ENCODE measurements at regions not wholly inside any gene's neighbourhood (a gene's known extent, or its start where the extent isn't known, plus 50 kb on each side); places are given as distances from the start of the nearest gene placed in this dataset.
A peak's percentile ranks its signal among the peaks of the same experiment; 100 is the strongest.

DNA sequence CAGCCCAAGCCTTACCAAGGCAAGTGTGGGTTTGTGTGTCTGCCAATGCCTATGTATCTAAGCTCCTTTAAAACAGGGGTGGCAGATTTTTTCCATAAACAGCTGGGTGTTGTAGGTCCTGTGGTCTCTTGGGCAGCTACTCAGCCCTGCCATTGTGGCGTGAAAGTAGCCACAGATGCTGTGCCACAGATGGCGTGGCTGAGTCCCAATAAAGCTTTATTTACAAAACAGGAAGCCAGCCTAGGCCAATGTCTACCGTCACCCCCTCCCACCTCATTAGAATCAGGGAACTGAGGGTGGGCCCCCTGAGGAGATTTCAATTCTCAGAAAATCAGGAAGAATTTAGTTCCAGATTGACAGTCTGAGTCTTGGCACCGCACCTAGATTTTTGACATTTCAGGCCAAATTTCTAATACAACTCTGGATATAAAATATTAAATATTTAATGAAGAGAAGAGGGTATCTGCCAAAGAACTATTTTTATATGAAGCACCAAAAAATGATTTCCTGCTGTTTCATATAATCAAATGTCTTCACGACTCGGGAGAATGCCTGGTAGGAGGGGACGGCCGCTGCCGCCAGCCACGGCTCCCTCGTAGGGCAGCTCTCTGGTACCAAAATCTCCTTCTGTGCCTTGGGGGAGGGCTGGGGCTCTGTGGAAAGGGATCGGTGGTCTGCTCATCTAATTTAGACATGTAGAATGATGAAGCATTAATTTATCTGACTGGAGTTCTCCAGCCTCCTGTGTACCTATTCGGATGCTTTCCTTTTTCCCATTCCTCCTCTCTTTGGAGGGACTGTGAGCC, 420.9 kb downstream of the IRX2 start:
- peaks cover 0 to 26% of the 10 kb centered on the region in 2 donors for H3K4me1 ChIP-seq (replicated peaks in 1 of 2)
- H3K27ac ChIP-seq: no peak overlapping the region
- 0 to 100% (median 67%) methylated on average over 2 to 11 of the region's 13 CpGs; no CpG with 5 or more reads in 1 of the 10 experiments for WGBS, 10 experiments
- in situ Hi-C loops (cut with MboI; ENCODE audit: low pct_unique_long_range_greater_than_20kb in 2 of 9, low sequenced_read_pairs in 9 of 9, unreplicated experiment in 9 of 9): no loop called here
- no peak for ATAC-seq (replicated peaks in 6 of 8)
- H3K4me3 ChIP-seq: no peak overlapping the region

DNA sequence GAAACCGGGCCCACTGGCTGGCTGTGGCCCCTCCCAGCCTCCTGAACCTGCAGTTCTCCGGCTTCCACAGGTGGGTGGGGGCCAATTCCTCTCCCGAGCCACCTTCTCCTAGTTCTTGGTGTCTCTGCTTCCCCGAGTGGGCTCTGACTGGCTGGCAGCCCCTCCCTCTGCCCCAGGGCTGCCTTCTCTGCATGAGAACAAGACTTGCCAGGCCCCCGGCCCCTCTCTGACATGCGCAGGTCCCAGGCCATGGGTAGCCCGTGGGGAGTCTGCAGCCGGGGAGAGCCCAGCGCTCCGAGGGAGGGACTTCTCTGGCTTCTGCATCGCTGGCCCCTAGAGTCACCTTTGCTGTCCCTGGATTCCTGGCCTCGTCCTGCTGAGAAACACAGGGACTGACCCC, 421.7 kb downstream of the IRX2 start:
- in situ Hi-C loops (cut with MboI; ENCODE audit: low pct_unique_long_range_greater_than_20kb in 2 of 9, low sequenced_read_pairs in 9 of 9, unreplicated experiment in 9 of 9): no loop called here
- no peak for ATAC-seq (replicated peaks in 6 of 8)
- WGBS, 10 experiments: 0 to 90% (median 78%) methylated on average over 1 to 4 of the region's 12 CpGs; no CpG with 5 or more reads in 4 of the 10 experiments
- H3K27ac ChIP-seq: no peak overlapping the region
- no peak overlapping the region for H3K4me3 ChIP-seq
- peaks cover 0 to 18% of the 10 kb centered on the region in 2 donors for H3K4me1 ChIP-seq (replicated peaks in 1 of 2)

DNA sequence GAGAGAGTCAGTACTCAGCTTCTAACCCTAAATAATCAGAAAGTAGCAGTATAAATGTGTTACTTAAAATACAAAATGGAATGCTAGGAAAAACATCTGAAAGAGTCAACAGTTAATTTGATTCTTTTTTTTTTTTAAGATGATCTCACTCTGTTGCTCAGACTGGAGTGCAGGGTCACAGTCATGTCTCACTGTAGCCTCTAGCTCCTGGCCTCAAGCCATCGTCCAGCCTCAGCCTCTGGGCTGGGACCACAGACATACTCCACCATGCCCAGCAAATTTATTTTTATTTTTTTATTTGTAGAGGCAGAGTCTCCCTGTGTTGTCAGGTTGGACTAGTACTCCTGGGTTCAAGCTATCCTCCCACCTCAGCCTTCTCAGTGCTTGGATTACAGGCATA, 424.9 kb downstream of the IRX2 start:
- H3K27ac ChIP-seq: no peak overlapping the region
- peak in 4 of 8 experiments; percentile 28 to 68 (median 50) for ATAC-seq (replicated peaks in 6 of 8)
- H3K4me1 ChIP-seq (replicated peaks in 1 of 2): no peaks in the 10 kb centered on the region
- no peak overlapping the region for H3K4me3 ChIP-seq
- 0 to 100% (median 0%) methylated on average over 1 of the region's 1 CpG; no CpG with 5 or more reads in 4 of the 10 experiments for WGBS, 10 experiments
- in situ Hi-C loops (cut with MboI; ENCODE audit: low pct_unique_long_range_greater_than_20kb in 2 of 9, low sequenced_read_pairs in 9 of 9, unreplicated experiment in 9 of 9): no loop called here

DNA sequence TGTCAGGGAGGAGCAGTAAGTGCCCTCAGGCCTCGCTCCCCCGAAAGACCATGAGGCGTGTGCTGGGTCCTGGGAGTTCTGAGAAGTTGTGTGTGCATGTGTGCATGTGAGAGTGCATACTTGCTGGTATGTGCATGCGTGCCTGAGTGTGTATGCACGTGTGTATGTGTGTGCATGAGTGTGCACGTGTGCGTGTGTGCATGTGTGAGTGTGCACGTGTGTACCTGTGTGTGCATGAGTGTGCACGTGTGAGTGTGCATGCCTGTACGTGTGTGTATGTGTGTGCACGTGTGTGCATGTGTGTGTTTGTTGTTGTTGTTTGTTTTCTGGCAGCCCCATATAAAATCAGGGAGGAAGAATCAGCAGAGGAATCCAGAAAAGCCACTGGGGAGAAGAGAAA, 426.7 kb downstream of the IRX2 start:
- Histone ChIP-seq H3K4me3 (no peak overlapping the region), H3K4me1 (replicated peaks in 1 of 2) (no peaks in the 10 kb centered on the region), H3K27ac (no peak overlapping the region)
- in situ Hi-C loops (cut with MboI; ENCODE audit: low pct_unique_long_range_greater_than_20kb in 2 of 9, low sequenced_read_pairs in 9 of 9, unreplicated experiment in 9 of 9): no loop called here
- WGBS, 10 experiments: 40 to 91% (median 67%) methylated on average over 2 to 11 of the region's 11 CpGs; no CpG with 5 or more reads in 5 of the 10 experiments
- ATAC-seq (replicated peaks in 6 of 8): no peak

DNA sequence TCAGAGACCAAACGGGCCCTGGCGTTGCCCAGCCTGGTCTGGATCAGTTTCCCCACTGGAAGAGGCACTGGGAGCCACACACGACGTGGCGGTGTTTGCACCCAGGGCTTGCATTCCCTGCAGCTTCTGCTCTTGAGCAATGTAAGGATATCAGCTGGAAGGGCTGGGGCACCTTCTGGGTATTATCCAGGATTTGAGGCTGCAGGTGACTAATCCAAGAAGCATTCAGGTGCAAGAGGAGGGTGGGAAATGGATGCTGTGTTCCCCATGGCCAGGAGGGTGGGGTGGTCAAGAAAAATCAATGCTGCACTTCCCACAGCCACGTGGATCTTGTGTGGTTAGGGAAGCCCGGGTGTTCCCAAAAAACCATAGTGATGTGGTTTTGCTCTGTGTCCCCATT, 430.9 kb downstream of the IRX2 start:
- ATAC-seq (replicated peaks in 6 of 8): no peak
- 6 to 100% (median 71%) methylated on average over 1 to 3 of the region's 7 CpGs; no CpG with 5 or more reads in 5 of the 10 experiments for WGBS, 10 experiments
- Histone ChIP-seq H3K4me1 (replicated peaks in 1 of 2) (no peaks in the 10 kb centered on the region), H3K27ac (no peak overlapping the region), H3K4me3 (no peak overlapping the region)
- in situ Hi-C loops (cut with MboI; ENCODE audit: low pct_unique_long_range_greater_than_20kb in 2 of 9, low sequenced_read_pairs in 9 of 9, unreplicated experiment in 9 of 9): no loop called here

DNA sequence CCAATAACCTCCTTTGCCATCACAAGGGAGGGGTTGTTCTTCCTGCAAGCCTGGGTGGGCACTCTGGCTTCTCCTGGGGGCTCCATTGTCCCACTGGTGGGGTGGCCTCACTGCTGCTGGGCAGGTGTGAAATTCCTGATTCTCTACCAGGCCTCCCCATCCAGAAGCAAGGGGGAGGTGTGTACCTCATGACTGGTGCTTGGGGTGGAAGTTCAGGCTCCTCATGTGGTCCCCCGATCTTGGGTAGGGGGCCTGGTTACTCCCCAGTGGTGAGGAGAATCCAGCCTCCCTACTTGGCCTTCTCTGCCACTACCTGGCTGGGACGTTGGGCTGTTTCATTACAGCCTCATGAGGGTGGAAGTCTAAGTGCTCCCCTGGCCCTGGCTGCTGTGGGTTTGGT, 433.9 kb downstream of the IRX2 start:
- in situ Hi-C loops (cut with MboI; ENCODE audit: low pct_unique_long_range_greater_than_20kb in 2 of 9, low sequenced_read_pairs in 9 of 9, unreplicated experiment in 9 of 9): no loop called here

DNA sequence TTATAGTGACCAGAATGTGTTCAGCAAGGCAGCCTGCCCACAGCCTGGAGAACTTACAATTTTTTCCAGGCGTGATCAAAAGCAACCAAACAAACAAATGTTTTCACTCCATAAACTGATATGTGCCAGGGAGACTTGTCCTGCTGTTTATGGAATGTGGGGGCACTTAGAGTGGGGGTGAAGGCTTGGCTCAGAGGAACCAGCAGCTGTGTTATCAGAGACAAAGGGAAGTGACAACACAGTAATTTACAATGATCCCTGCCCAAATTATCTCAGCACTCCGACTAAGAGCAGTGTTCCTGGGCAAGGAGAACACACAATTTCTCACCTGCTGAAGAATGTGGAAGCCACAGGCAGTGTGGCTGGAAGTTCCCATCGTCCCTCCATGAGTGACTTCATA, 429.1 kb upstream of the IRX4 start:
- in situ Hi-C loops (cut with MboI; ENCODE audit: low pct_unique_long_range_greater_than_20kb in 2 of 9, low sequenced_read_pairs in 9 of 9, unreplicated experiment in 9 of 9): no loop called here
- Histone ChIP-seq H3K4me3 (no peak overlapping the region), H3K4me1 (replicated peaks in 1 of 2) (no peaks in the 10 kb centered on the region), H3K27ac (no peak overlapping the region)
- no peak for ATAC-seq (replicated peaks in 6 of 8)
- 0 to 50% (median 22%) methylated on average over 1 to 3 of the region's 3 CpGs; no CpG with 5 or more reads in 2 of the 10 experiments for WGBS, 10 experiments

More for the DNA sequence above, 433.9 kb downstream of the IRX2 start:
- no peak overlapping the region for H3K27ac ChIP-seq
- H3K4me3 ChIP-seq: no peak overlapping the region
- ATAC-seq (replicated peaks in 6 of 8): no peak
- 0 to 100% (median 72%) methylated on average over 1 to 2 of the region's 2 CpGs; no CpG with 5 or more reads in 7 of the 10 experiments for WGBS, 10 experiments
- no peaks in the 10 kb centered on the region for H3K4me1 ChIP-seq (replicated peaks in 1 of 2)

DNA sequence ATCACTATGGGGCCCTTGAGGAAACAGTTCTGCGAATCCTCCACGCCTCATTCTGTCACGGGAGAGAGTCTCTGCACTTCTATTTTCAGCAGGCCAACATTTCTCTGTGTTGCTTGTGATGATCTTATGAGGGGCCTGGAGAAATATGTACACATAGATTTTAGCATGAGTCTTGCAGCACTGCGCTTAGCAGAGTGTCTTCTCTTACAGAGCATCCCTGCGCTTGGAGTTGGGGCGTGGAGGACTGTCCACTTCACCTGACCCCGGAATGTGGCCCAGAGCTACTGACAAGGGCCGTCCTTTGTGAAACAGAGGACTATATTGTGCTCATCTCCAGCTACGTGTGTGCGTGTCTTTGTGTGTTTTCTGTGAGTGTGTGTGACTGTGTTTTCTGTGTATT, 428.2 kb upstream of the IRX4 start:
- ATAC-seq (replicated peaks in 6 of 8): no peak
- 24 to 100% (median 78%) methylated on average over 3 to 10 of the region's 10 CpGs; no CpG with 5 or more reads in 3 of the 10 experiments for WGBS, 10 experiments
- Histone ChIP-seq H3K4me3 (no peak overlapping the region), H3K4me1 (replicated peaks in 1 of 2) (no peaks in the 10 kb centered on the region), H3K27ac (no peak overlapping the region)
- in situ Hi-C loops (cut with MboI; ENCODE audit: low pct_unique_long_range_greater_than_20kb in 2 of 9, low sequenced_read_pairs in 9 of 9, unreplicated experiment in 9 of 9): no loop called here

DNA sequence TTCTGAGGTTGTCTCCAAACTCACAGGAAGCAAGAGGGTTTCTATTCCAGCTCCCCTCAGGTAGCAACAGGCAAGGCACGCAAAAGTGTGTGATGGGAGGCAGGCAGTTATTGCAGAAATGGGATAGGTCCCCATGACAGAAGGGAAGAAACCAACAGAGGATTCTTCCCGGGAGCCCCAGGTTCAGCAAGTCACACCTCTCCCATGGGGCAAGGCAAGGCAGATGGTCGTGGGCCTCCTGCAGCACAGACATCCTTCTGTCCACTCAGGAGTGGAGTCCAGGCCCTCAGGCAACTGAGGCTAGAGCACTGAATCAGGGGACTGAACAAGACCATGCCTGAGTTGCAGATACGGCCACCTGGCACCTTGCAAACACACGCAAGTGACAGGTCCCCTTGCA, 424.9 kb upstream of the IRX4 start:
- no peak overlapping the region for H3K4me3 ChIP-seq
- H3K4me1 ChIP-seq (replicated peaks in 1 of 2): peaks cover 0 to 3% of the 10 kb centered on the region in 2 donors
- no peak overlapping the region for H3K27ac ChIP-seq
- in situ Hi-C loops (cut with MboI; ENCODE audit: low pct_unique_long_range_greater_than_20kb in 2 of 9, low sequenced_read_pairs in 9 of 9, unreplicated experiment in 9 of 9): no loop called here
- WGBS, 10 experiments: 90% methylated on average over 2 of the region's 5 CpGs; no CpG with 5 or more reads in 9 of the 10 experiments
- no peak for ATAC-seq (replicated peaks in 6 of 8)

DNA sequence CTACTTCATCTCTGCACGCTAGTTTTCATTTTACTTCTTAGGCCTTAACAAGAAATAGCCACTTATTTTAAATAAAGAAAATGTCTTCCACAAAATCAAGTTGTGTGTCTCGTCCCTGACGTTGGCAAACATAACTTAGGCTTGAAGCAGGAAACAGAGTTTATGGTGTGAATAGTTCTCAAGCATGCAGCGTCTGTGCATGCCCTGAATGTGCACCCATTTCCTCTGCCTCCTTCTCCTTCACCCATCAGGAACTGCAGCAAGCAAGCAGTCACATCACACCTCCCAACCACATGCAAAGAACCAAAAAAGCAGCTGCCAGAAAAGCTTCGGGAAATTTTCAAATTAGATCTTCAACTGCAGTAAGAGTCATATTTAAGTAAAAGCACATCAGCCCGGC, 424.0 kb upstream of the IRX4 start:
- Histone ChIP-seq H3K4me1 (replicated peaks in 1 of 2) (peaks cover 0 to 3% of the 10 kb centered on the region in 2 donors), H3K4me3 (no peak overlapping the region), H3K27ac (no peak overlapping the region)
- no peak for ATAC-seq (replicated peaks in 6 of 8)
- in situ Hi-C loops (cut with MboI; ENCODE audit: low pct_unique_long_range_greater_than_20kb in 2 of 9, low sequenced_read_pairs in 9 of 9, unreplicated experiment in 9 of 9): no loop called here
- whole genome bisulfite sequencing, 10 experiments: 17 to 100% (median 56%) methylated on average over 1 to 6 of the region's 6 CpGs; no CpG with 5 or more reads in 2 of the 10 experiments

DNA sequence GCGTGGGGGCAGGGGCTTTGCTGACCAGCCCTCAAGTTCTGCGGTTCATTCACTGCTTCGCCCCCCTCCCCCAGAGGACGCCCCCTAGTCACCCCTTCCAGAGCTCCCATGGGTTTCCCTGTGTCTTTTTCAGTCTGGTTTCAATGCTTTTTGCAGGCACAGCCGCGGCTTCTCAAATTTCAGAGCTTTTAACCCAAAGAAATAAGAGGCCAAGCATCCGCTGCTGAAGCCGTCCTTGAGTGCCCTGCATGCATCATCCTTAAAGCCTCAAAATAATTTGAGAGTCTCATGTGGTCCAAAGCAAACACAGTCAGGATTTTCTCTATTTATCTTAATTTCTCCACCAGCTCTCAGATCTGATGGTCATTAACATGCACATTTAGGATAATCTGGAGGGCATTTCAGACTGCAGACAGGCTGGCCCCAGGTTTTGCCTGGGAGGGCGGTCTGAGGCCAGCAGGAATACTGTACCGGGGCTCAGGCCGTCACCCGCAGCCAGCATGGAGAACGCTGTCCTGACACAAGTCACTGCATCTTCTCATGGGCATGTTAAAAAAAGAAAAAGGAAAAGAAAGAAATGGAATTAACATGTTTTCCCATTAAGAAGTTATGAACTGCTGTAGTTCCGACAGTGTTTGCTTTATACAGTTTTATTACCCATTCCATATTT, 420.8 kb upstream of the IRX4 start:
- in situ Hi-C loops (cut with MboI; ENCODE audit: low pct_unique_long_range_greater_than_20kb in 2 of 9, low sequenced_read_pairs in 9 of 9, unreplicated experiment in 9 of 9): no loop called here
- WGBS, 10 experiments: 13 to 67% (median 43%) methylated on average over 2 to 8 of the region's 14 CpGs; no CpG with 5 or more reads in 3 of the 10 experiments
- Histone ChIP-seq H3K4me1 (replicated peaks in 1 of 2) (peaks cover 0 to 5% of the 10 kb centered on the region in 2 donors), H3K27ac (no peak overlapping the region), H3K4me3 (no peak overlapping the region)
- ATAC-seq (replicated peaks in 6 of 8): no peak

DNA sequence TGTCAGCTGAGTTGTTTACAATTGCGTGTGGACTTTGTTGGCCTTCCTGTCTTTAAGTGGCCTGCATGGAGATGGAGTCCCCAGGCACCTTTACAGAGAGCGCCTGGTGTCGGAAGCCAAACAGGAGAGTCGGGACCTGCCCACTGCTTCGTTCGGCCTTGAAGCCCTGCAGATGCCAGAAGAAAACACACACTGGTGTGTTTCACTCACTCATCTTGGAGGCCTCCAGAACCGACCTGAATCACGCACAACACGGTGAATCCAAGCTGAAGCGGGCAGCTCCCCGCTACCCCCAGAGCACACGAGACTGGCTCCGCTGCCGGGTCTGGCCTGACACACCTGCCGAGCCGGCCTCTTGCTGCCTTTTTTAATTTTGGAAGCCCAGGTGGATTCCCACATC, 419.4 kb upstream of the IRX4 start:
- in situ Hi-C loops (cut with MboI; ENCODE audit: low pct_unique_long_range_greater_than_20kb in 2 of 9, low sequenced_read_pairs in 9 of 9, unreplicated experiment in 9 of 9): no loop called here

DNA sequence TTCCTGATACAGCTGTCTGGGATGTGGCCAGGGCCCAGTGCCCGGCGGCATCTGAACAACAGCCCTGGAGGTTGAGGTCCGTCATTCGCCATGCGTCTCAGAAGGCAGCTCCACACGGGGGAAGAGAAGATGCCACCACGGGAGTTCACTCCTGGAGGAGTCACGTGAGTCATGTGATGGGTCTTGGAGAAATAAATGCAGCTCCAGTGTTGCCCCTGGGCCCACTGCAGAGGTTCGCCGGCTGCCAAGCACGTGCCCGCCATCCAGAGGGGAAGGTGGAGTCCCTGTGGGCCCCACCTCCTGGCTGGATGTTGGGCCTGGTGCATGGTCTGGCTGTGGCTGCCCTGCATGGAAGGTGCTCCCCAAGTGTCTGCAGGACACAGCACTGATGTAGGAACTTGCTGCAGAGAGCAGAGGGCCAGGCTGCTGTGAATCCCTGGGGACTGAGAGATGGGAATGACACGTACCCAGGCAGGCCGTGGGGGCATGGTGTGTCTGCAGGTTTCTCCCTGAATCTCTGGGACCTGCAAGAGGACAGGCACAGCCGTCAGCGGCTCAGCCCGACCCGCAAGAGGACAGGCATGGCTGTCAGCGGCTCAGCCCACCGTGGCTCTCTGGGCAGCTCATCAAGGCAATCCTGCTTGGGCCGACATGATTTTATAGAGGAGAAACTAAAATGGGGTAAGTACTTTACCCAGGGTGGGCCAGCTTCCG, 418.3 kb upstream of the IRX4 start:
- in situ Hi-C loops (cut with MboI; ENCODE audit: low pct_unique_long_range_greater_than_20kb in 2 of 9, low sequenced_read_pairs in 9 of 9, unreplicated experiment in 9 of 9): no loop called here

More for the DNA sequence above, 419.4 kb upstream of the IRX4 start:
- ATAC-seq (replicated peaks in 6 of 8): peak in 1 of 8 experiments; percentile 12
- Histone ChIP-seq H3K4me3 (no peak overlapping the region), H3K4me1 (replicated peaks in 1 of 2) (peaks cover 0 to 7% of the 10 kb centered on the region in 2 donors), H3K27ac (no peak overlapping the region)
- 34 to 100% (median 94%) methylated on average over 2 to 12 of the region's 16 CpGs; no CpG with 5 or more reads in 3 of the 10 experiments for WGBS, 10 experiments

More for the DNA sequence above, 418.3 kb upstream of the IRX4 start:
- no peak for ATAC-seq (replicated peaks in 6 of 8)
- no peak overlapping the region for H3K4me3 ChIP-seq
- no peak overlapping the region for H3K27ac ChIP-seq
- 33 to 100% (median 61%) methylated on average over 1 to 6 of the region's 22 CpGs; no CpG with 5 or more reads in 2 of the 10 experiments for WGBS, 10 experiments
- H3K4me1 ChIP-seq (replicated peaks in 1 of 2): peaks cover 0 to 10% of the 10 kb centered on the region in 2 donors

Data from motor neuron (in vitro differentiated cells).